ENCODE measurements at regions not wholly inside any gene's neighbourhood (a gene's known extent, or its start where the extent isn't known, plus 50 kb on each side); places are given as distances from the start of the nearest gene placed in this dataset.

DNA sequence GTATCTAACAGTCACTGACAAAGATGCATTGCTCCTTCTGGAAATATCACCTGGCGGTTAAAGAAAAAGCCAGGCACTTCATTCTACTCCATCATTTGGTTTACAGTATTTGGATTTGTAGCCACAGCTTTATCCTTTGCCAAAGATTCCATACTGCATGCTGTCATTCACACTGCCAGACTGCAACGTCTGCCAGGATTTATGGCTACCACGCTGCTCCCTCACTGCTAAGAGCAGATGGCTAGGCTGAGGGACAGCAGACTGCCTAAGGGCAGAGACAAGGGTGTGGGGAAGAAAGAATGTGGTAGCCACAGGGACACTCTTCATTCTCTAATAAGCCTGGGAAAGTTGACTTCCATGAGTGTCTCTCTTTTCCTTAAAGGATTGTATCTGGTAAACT, 1047.0 kb downstream of the TUSC7 start:
- TF ChIP-seq, protein P1, sequence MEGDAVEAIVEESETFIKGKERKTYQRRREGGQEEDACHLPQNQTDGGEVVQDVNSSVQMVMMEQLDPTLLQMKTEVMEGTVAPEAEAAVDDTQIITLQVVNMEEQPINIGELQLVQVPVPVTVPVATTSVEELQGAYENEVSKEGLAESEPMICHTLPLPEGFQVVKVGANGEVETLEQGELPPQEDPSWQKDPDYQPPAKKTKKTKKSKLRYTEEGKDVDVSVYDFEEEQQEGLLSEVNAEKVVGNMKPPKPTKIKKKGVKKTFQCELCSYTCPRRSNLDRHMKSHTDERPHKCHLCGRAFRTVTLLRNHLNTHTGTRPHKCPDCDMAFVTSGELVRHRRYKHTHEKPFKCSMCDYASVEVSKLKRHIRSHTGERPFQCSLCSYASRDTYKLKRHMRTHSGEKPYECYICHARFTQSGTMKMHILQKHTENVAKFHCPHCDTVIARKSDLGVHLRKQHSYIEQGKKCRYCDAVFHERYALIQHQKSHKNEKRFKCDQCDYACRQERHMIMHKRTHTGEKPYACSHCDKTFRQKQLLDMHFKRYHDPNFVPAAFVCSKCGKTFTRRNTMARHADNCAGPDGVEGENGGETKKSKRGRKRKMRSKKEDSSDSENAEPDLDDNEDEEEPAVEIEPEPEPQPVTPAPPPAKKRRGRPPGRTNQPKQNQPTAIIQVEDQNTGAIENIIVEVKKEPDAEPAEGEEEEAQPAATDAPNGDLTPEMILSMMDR (IDR thresholded peaks at IDR 0.05; ENCODE audit: unreplicated experiment) = no peak
- Mint-ChIP-seq H3K4me3 (ENCODE audit: low read depth, unreplicated experiment) (no peak overlapping the region), H3K27me3 (ENCODE audit: unreplicated experiment) (no peaks in the 10 kb centered on the region), H3K9me3 (ENCODE audit: low read depth, unreplicated experiment) (no peaks in the 10 kb centered on the region), H3K4me1 (ENCODE audit: low read depth, unreplicated experiment) (no peaks in the 10 kb centered on the region), H3K27ac (ENCODE audit: unreplicated experiment) (no peak overlapping the region), H3K36me3 (ENCODE audit: insufficient read depth, unreplicated experiment) (no peaks in the 10 kb centered on the region)
- CTCF ChIA-PET = no interaction called here
- BruUV-seq (replicated peaks) = no TSS peak
- no peak for DNase-seq
- intact Hi-C loops (cut with micrococcal nuclease; ENCODE audit: unreplicated experiment) = no loop called here

DNA sequence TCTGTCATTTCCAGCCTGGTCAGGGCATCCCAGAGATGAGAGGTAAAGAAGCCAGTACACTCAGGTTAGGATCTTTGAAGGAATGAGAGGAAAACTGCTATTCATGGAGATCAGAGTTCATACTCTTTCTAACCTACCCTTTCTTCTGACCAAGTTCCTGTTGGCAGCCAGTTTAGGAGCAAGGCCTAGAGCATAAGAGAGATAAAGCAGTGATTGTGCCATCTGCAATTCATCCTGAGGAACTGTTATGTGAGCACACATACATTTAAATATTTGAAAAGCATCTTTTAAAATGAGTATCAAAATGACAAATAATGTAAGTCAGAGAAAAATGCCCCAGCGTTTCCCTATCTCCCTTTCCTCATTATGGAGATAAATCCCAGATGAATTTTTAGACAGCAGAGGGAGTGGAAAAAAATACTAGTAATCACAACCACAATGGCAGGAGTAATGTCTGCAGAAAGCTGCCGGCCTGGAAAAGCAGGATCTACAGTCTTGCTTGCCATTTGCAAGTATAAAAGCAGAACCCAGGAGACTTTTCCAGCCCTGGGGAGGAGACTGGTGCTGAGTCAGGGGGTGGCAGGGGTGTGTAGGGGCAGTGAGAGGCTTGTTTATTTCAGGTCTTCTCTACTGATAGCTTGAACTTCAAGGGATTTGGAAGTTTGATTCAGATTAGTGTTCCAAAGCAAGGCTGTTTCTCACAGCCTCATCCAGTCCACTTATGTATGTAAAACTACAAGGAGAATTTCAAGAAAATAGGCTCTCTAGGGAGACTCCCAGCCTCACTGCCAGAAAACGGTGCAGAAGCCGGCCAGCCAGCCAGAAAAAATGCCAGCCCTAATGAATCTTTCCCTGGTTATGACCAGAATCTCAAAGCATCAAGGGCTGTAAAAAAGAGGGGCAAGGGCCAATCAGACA, 1052.4 kb downstream of the TUSC7 start:
- no peaks in the 10 kb centered on the region for H3K36me3 Mint-ChIP-seq (ENCODE audit: insufficient read depth, unreplicated experiment)
- no peak overlapping the region for H3K4me3 Mint-ChIP-seq (ENCODE audit: low read depth, unreplicated experiment)
- no peak overlapping the region for H3K27ac Mint-ChIP-seq (ENCODE audit: unreplicated experiment)
- H3K9me3 Mint-ChIP-seq (ENCODE audit: low read depth, unreplicated experiment) = no peaks in the 10 kb centered on the region
- no peak for DNase-seq
- no TSS peak for BruUV-seq (replicated peaks)
- CTCF ChIA-PET = interaction anchor here (0.6 kb wide), 1 partner anchor 115 kb away, joined by 11 read pairs; no protein-coding TSS in a partner anchor
- TF ChIP-seq, protein P1 (IDR thresholded peaks at IDR 0.05; ENCODE audit: unreplicated experiment) = no peak
- H3K4me1 Mint-ChIP-seq (ENCODE audit: low read depth, unreplicated experiment) = no peaks in the 10 kb centered on the region
- peaks cover 11% of the 10 kb centered on the region for H3K27me3 Mint-ChIP-seq (ENCODE audit: unreplicated experiment)
- intact Hi-C loops (cut with micrococcal nuclease; ENCODE audit: unreplicated experiment) = no loop called here

DNA sequence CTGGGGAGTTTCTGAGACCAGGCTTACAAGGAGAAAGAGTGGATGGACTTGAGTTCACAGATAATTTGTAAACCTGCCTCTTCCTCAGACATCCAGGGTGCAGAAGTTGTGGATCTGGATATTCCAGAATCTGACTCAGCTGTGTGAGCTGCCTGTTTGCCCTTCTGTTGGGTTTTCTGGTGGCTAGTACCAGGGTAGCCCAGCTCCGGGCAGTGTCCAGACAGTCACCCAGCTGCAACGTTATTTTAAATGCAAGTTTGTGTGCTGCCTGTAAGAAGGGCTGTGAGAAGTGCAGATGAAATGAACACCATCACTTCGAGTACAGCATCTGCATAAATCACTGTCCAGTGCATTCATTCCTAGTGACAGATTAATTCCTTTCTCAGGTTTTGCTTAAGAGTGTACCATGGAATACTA, 1053.0 kb downstream of the TUSC7 start:
- TF ChIP-seq, protein P1 (IDR thresholded peaks at IDR 0.05; ENCODE audit: unreplicated experiment) = no peak
- Mint-ChIP-seq H3K27ac (ENCODE audit: unreplicated experiment) (no peak overlapping the region), H3K9me3 (ENCODE audit: low read depth, unreplicated experiment) (no peaks in the 10 kb centered on the region), H3K36me3 (ENCODE audit: insufficient read depth, unreplicated experiment) (no peaks in the 10 kb centered on the region), H3K4me1 (ENCODE audit: low read depth, unreplicated experiment) (no peaks in the 10 kb centered on the region), H3K4me3 (ENCODE audit: low read depth, unreplicated experiment) (no peak overlapping the region), H3K27me3 (ENCODE audit: unreplicated experiment) (peaks cover 11% of the 10 kb centered on the region)
- intact Hi-C loops (cut with micrococcal nuclease; ENCODE audit: unreplicated experiment) = no loop called here
- peak; percentile 1 for DNase-seq
- CTCF ChIA-PET = interaction anchor here (0.6 kb wide), 1 partner anchor 115 kb away, joined by 11 read pairs; no protein-coding TSS in a partner anchor
- no TSS peak for BruUV-seq (replicated peaks)

GRCh38 chr3:117763561-117763960, 1054.0 kb downstream of the TUSC7 start:
- Mint-ChIP-seq H3K27me3 (ENCODE audit: unreplicated experiment) (peaks cover 11% of the 10 kb centered on the region), H3K36me3 (ENCODE audit: insufficient read depth, unreplicated experiment) (no peaks in the 10 kb centered on the region), H3K4me3 (ENCODE audit: low read depth, unreplicated experiment) (no peak overlapping the region), H3K27ac (ENCODE audit: unreplicated experiment) (no peak overlapping the region), H3K4me1 (ENCODE audit: low read depth, unreplicated experiment) (no peaks in the 10 kb centered on the region), H3K9me3 (ENCODE audit: low read depth, unreplicated experiment) (no peaks in the 10 kb centered on the region)
- BruUV-seq (replicated peaks) = no TSS peak
- DNase-seq = no peak
- TF ChIP-seq, protein P1 (IDR thresholded peaks at IDR 0.05; ENCODE audit: unreplicated experiment) = no peak
- intact Hi-C loops (cut with micrococcal nuclease; ENCODE audit: unreplicated experiment) = no loop called here
- CTCF ChIA-PET = no interaction called here
